GM12873 (cell line): ENCODE measurements at regions not wholly inside any gene's neighbourhood (a gene's known extent, or its start where the extent isn't known, plus 50 kb on each side); places are given as distances from the start of the nearest gene placed in this dataset.

Experiments
- CTCF ChIP-seq: IDR thresholded peaks from 2 replicates; pipeline ENCODE4 v1.5.1; 2012; ENCODE audit warnings: low read depth, mild to moderate bottlenecking, moderate library complexity, low read length, control low read depth; ENCODE audit not compliant: insufficient read depth; ENCODE audit errors: missing control alignments

DNA sequence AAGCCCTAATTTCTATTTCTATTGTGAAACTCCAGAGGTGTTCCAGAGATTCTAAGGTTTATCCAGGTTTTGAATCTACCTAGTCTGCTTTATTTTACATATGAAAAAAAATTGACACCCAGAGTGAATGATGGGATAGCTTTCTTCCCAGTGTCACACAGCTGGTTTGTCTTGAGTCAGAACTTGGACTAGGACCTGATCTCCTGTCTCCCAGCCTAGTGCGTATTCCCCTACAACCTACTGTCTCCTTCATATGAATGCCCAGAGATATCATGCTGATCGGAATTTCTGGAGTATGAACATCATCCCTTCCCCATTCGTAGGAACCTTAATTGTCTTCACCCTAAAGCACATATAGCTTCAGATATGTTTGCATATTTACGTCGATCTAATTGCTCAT is 524.2 kb downstream of the SPATA31D1 start:
- no peak for TF ChIP-seq CTCF

DNA sequence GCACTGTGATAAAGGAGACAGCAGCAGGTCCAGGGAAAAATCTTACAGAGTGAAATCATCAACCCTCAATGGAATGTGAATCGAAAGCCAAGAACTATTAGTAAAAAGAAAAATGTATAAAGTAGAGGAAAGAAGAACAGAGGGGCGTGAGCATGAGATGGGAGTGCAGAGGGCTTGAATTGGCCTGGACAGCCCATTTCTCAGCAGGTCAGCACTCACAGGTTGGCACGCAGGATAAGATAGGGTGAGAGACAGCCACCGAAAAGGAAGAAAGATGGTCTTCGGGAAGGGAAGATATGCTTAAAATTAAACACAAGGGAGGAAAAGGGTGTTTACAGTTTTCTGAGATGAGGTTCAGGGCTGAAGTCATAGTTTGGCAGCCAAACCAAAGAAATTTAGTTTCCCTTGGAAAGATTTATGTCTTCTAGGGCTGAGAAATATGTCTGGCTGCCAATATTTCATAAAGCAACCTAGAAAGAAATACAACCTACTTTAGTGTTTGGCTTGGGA is 524.7 kb downstream of the SPATA31D1 start:
- TF ChIP-seq CTCF = no peak

GRCh38 chr9:82513976-82514735 is 525.6 kb downstream of the SPATA31D1 start:
- TF ChIP-seq CTCF = no peak

DNA sequence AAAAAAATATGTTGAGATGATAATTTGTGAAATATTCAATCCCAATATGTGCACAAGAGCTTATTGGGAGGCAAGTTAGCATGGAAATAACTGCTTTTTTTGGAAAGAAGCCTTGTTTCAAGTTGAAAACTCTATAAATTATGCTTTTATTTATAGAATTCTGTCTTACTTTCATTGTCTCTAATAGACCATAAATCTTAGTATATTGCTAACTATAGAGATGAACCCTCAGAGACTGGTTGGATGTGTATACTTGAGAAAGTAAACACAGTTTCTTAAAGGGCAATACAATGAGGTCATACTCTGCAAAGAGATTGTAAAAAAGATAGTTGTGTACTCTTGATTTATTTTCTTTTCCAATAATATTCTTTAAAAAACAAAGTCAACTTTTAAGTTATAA is 530.3 kb downstream of the SPATA31D1 start:
- no peak for TF ChIP-seq CTCF

DNA sequence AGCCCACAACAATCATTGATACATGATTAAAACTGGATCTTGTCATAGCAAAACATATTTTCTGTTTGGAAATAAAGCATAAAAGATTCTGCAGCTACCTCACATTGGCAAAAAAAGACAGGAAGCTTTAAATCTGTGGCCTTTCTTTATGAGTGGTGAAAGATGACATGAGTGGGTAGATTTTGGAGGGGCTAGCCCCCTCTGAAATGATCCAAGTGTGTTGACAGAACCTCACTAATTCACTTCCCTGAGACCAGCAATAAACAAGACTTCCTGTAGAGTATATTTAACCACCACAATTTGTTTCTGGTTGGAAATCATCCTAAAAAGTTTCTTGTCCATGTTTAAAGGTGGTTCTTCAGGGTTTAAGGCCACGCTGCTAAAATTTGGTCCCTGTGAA is 530.8 kb downstream of the SPATA31D1 start:
- TF ChIP-seq CTCF = no peak

- no peak for TF ChIP-seq CTCF
Observed at GRCh38 chr9:82524407-82524806, 535.8 kb downstream of the SPATA31D1 start.

DNA sequence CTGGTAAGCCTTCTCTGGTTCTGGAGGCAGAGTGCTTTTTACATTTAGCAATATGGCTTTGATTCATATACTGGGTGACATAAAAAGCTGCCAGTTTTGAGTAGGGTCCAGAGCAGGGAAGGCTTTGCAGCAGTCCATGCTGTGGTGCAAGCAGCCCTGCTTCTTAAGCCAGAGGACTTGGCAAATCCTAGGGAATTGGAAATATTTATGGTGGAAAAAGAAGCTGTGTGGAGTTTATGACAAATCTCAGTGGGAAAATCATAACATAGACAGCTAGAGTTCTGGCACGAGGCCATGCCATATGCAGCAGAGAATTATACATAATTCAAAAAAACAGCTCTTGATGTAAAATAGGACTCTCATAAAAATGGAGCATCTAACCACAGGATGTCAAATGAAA is 536.4 kb downstream of the RASEF start:
- TF ChIP-seq CTCF = no peak
